Loucy (cell line): ENCODE measurements at regions not wholly inside any gene's neighbourhood (a gene's known extent, or its start where the extent isn't known, plus 50 kb on each side); places are given as distances from the start of the nearest gene placed in this dataset.
A peak's percentile ranks its signal among the peaks of the same experiment; 100 is the strongest.

Experiments used
- H2AFZ ChIP-seq: fragments of 200-600 bp; sonication (generic); 2 replicates; pipeline ENCODE4 v1.6.0; 2016; ENCODE audit warnings: antibody characterized with exemption, mild to moderate bottlenecking, low read length, moderate library complexity
- H3F3A ChIP-seq: fragments of 200-600 bp; 2 replicates; pipeline ENCODE4 v1.6.0; 2016; ENCODE audit warnings: antibody characterized with exemption, low read depth, mild to moderate bottlenecking
- H3K27me3 ChIP-seq: fragments of 200-600 bp; sonication (generic); 2 replicates; pipeline ENCODE4 v1.6.1; 2014; ENCODE audit warnings: low read length, mild to moderate bottlenecking; ENCODE audit not compliant: insufficient read depth, poor library complexity, severe bottlenecking
- H3K36me3 ChIP-seq: fragments of 200-600 bp; sonication (generic); 2 replicates; pipeline ENCODE4 v1.6.1; 2016; ENCODE audit warnings: low read length; ENCODE audit not compliant: insufficient read depth
- H3K4me1 ChIP-seq: fragments of 200-600 bp; sonication (generic); 2 replicates; pipeline ENCODE4 v1.5.1; 2014; ENCODE audit warnings: low read length, mild to moderate bottlenecking; ENCODE audit not compliant: insufficient read depth, poor library complexity, severe bottlenecking
- H3K4me2 ChIP-seq: fragments of 200-600 bp; sonication (generic); 2 replicates; pipeline ENCODE4 v1.6.0; 2014; ENCODE audit warnings: antibody characterized with exemption, low read length, low read depth, mild to moderate bottlenecking; ENCODE audit not compliant: poor library complexity, severe bottlenecking
- H3K4me3 ChIP-seq: fragments of 200-600 bp; sonication (generic); 2 replicates; pipeline ENCODE4 v1.5.1; 2014; ENCODE audit warnings: low read length, mild to moderate bottlenecking, mixed read lengths; ENCODE audit not compliant: poor library complexity, severe bottlenecking
- H3K79me2 ChIP-seq: fragments of 200-600 bp; sonication (generic); 2 replicates; pipeline ENCODE4 v1.6.1; 2014; ENCODE audit warnings: low read length; ENCODE audit not compliant: insufficient read depth
- H3K9ac ChIP-seq: fragments of 200-600 bp; sonication (generic); 2 replicates; pipeline ENCODE4 v1.6.0; 2014; ENCODE audit warnings: mild to moderate bottlenecking, low read depth, low read length, moderate library complexity; ENCODE audit not compliant: poor library complexity, severe bottlenecking
- H3K9me2 ChIP-seq: fragments of 200-600 bp; sonication (generic); replicated peaks from 2 replicates; pipeline ENCODE4 v1.6.1; 2016; ENCODE audit warnings: low read depth, low read length, mixed read lengths
- H3K9me3 ChIP-seq: fragments of 200-600 bp; sonication (generic); 2 replicates; pipeline ENCODE4 v1.6.1; 2014; ENCODE audit warnings: mild to moderate bottlenecking, antibody characterized with exemption, low read length, low read depth; ENCODE audit not compliant: insufficient read depth
- H4K20me1 ChIP-seq: fragments of 200-600 bp; sonication (generic); 2 replicates; pipeline ENCODE4 v1.6.0; 2014; ENCODE audit warnings: antibody characterized with exemption, low read length, mild to moderate bottlenecking; ENCODE audit not compliant: insufficient read depth, poor library complexity, severe bottlenecking
- EZH2phosphoT487 ChIP-seq: fragments of 200-600 bp; IDR thresholded peaks from 2 replicates; pipeline ENCODE4 v1.6.1; 2018; ENCODE audit warnings: antibody characterized with exemption, mild to moderate bottlenecking, moderate library complexity, borderline replicate concordance
- TF ChIP-seq, protein P1 (sequence below): fragments of 200-600 bp; sonication (generic); conservative IDR thresholded peaks from 2 replicates; pipeline ENCODE4 v1.5.1; 2014; ENCODE audit warnings: mild to moderate bottlenecking, antibody characterized with exemption, low read length

GRCh38 chr5:28216939-28217360 is 1178.6 kb upstream of the CDH9 start:
- H3K36me3 ChIP-seq, result no peaks in the 10 kb centered on the region
- no peaks in the 10 kb centered on the region for H3K79me2 ChIP-seq
- H3K4me1 ChIP-seq, result peaks cover 23% of the 10 kb centered on the region
- H3K9me2 ChIP-seq, result no peaks in the 10 kb centered on the region
- TF ChIP-seq EZH2phosphoT487, result no peak
- TF ChIP-seq, protein P1, sequence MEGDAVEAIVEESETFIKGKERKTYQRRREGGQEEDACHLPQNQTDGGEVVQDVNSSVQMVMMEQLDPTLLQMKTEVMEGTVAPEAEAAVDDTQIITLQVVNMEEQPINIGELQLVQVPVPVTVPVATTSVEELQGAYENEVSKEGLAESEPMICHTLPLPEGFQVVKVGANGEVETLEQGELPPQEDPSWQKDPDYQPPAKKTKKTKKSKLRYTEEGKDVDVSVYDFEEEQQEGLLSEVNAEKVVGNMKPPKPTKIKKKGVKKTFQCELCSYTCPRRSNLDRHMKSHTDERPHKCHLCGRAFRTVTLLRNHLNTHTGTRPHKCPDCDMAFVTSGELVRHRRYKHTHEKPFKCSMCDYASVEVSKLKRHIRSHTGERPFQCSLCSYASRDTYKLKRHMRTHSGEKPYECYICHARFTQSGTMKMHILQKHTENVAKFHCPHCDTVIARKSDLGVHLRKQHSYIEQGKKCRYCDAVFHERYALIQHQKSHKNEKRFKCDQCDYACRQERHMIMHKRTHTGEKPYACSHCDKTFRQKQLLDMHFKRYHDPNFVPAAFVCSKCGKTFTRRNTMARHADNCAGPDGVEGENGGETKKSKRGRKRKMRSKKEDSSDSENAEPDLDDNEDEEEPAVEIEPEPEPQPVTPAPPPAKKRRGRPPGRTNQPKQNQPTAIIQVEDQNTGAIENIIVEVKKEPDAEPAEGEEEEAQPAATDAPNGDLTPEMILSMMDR, result no peak
- H3K27me3 ChIP-seq, result no peaks in the 10 kb centered on the region
- no peaks in the 10 kb centered on the region for H3K9me3 ChIP-seq
- peak overlapping the region; percentile 50 for H3K9ac ChIP-seq
- H3K4me3 ChIP-seq, result peak overlapping the region; percentile 60
- H2AFZ ChIP-seq, result peak overlapping the region; percentile 34
- H3F3A ChIP-seq, result no peaks in the 10 kb centered on the region
- no peaks in the 10 kb centered on the region for H4K20me1 ChIP-seq
- H3K4me2 ChIP-seq, result peak overlapping the region; percentile 67

DNA sequence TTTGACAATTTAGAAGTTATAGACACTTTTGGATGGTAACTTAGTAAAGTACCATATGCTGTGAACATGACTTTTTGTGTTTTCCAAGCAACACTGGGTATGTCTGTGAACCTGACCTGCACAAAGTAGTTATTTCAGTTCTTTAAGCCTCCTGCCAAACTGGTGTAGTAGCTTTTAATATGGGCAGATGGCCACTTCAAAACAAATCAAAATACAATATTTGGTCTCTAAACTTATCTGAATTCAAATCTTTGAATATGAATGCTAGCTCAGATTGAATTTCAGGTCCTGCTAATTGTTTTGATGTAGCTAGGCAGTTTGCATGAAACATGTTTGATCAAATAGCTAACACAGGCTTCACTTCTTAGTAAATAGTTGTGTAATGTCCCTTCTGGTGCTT is 1176.7 kb upstream of the CDH9 start:
- Histone ChIP-seq H3K4me1 (peaks cover 23% of the 10 kb centered on the region), H2AFZ (peak overlapping the region; percentile 10; the same call in 1 of the 2 replicates), H3K79me2 (no peaks in the 10 kb centered on the region), H4K20me1 (no peaks in the 10 kb centered on the region), H3K9me3 (no peaks in the 10 kb centered on the region), H3K9ac (no peak overlapping the region), H3K9me2 (no peaks in the 10 kb centered on the region), H3F3A (no peaks in the 10 kb centered on the region), H3K36me3 (no peaks in the 10 kb centered on the region), H3K4me2 (no peak overlapping the region), H3K27me3 (no peaks in the 10 kb centered on the region), H3K4me3 (no peak overlapping the region)
- TF ChIP-seq EZH2phosphoT487, result no peak
- TF ChIP-seq, protein P1, result no peak

- H2AFZ ChIP-seq, result no peak overlapping the region; the same call in 1 of the 2 replicates
- no peak overlapping the region for H3K4me3 ChIP-seq
- no peaks in the 10 kb centered on the region for H3K36me3 ChIP-seq
- no peaks in the 10 kb centered on the region for H3K79me2 ChIP-seq
- H3K9me2 ChIP-seq, result no peaks in the 10 kb centered on the region
- H3K4me1 ChIP-seq, result peaks cover 23% of the 10 kb centered on the region
- H4K20me1 ChIP-seq, result no peaks in the 10 kb centered on the region
- no peaks in the 10 kb centered on the region for H3F3A ChIP-seq
- no peak overlapping the region for H3K9ac ChIP-seq
- TF ChIP-seq, protein P1, result no peak
- no peak for TF ChIP-seq EZH2phosphoT487
- H3K4me2 ChIP-seq, result no peak overlapping the region
- no peaks in the 10 kb centered on the region for H3K27me3 ChIP-seq
- H3K9me3 ChIP-seq, result no peaks in the 10 kb centered on the region
Measured at GRCh38 chr5:28214292-28214691, 1175.9 kb upstream of the CDH9 start.
